Spleen (tissue), 11 donors: ENCODE measurements at regions not wholly inside any gene's neighbourhood (a gene's known extent, or its start where the extent isn't known, plus 50 kb on each side); places are given as distances from the start of the nearest gene placed in this dataset.

Source experiments
- DNase-seq: peaks from one replicate; pipeline ENCODE4 v3.0.0-alpha.2; 2020
- H3K27ac ChIP-seq, 8 donors: fragments of 200-600 bp; sonication (generic) in 7 of 8; 1 replicate in 4 of 8; 2 replicates in 4 of 8; pipeline versions ENCODE4 v1.5.0 to v1.8.0; 2016 to 2021; ENCODE audit warnings: inconsistent platforms in 4 of 8, mild to moderate bottlenecking in 4 of 8, moderate library complexity in 1 of 8
- H3K27me3 ChIP-seq, 7 donors: fragments of 200-600 bp; sonication (generic) in 6 of 7; replicated peaks in 1 of 7; 1 replicate in 4 of 7; 2 replicates in 3 of 7; pipeline versions ENCODE4 v1.5.0 to v1.8.0; 2016 to 2021; ENCODE audit warnings: inconsistent platforms in 3 of 7, mild to moderate bottlenecking in 1 of 7
- H3K36me3 ChIP-seq, 6 donors: fragments of 200-600 bp; sonication (generic) in 5 of 6; 1 replicate in 4 of 6; 2 replicates in 2 of 6; pipeline versions ENCODE4 v1.5.0 to v1.8.0; 2016 to 2021; ENCODE audit warnings: inconsistent platforms in 2 of 6
- H3K4me1 ChIP-seq, 6 donors: fragments of 200-600 bp; sonication (generic) in 5 of 6; 1 replicate in 3 of 6; 2 replicates in 3 of 6; pipeline versions ENCODE4 v1.5.0 to v1.8.0; 2016 to 2021; ENCODE audit warnings: inconsistent platforms in 3 of 6
- H3K4me3 ChIP-seq, 8 donors: fragments of 200-600 bp; sonication (generic) in 7 of 8; 1 replicate in 4 of 8; 2 replicates in 4 of 8; pipeline versions ENCODE4 v1.5.0 to v1.8.0; 2016 to 2021; ENCODE audit warnings: inconsistent platforms in 4 of 8, mild to moderate bottlenecking in 4 of 8, moderate library complexity in 2 of 8
- H3K9me3 ChIP-seq, 8 donors: fragments of 200-600 bp; sonication (generic) in 7 of 8; 1 replicate in 4 of 8; 2 replicates in 4 of 8; pipeline versions ENCODE4 v1.5.0 to v1.8.0; 2016 to 2021; ENCODE audit warnings: inconsistent platforms in 4 of 8
- CTCF ChIP-seq, 11 experiments: fragments of 200-600 bp in 7 of 11; fragments of 450-650 bp in 4 of 11; sonication (generic) in 4 of 11; IDR thresholded peaks in 8 of 11; conservative IDR thresholded peaks in 3 of 11; 1 replicate in 7 of 11; 2 replicates in 4 of 11; pipeline versions ENCODE4 v1.4.0 to v1.8.0; 2016 to 2021; ENCODE audit warnings: antibody characterized with exemption in 11 of 11, inconsistent platforms in 4 of 11, mild to moderate bottlenecking in 1 of 11
- POLR2A ChIP-seq, 3 donors: fragments of 450-650 bp; IDR thresholded peaks; one replicate each; pipeline ENCODE4 v1.5.1; 2017; ENCODE audit warnings: antibody characterized with exemption in 3 of 3, mild to moderate bottlenecking in 1 of 3
- POLR2AphosphoS5 ChIP-seq, 3 donors: sonication (generic); formaldehyde crosslinking; IDR thresholded peaks; one replicate each; pipeline ENCODE4 v1.5.1; 2017; ENCODE audit warnings: antibody characterized with exemption in 3 of 3
- WGBS, 5 donors: extraction: QIAGEN DNeasy Blood & Tissue Kit in 3 of 5; methylation state at CpG; one replicate each; pipeline versions ENCODE4 v1.1.5 to v1.1.7; 2013 to 2018; 5-methylcytosine and 5-hydroxymethylcytosine counted together
- intact Hi-C: fragments of 100-400 bp; cut with DNase I; formaldehyde crosslinking; loops from one replicate; pipeline ENCODE4 v1.15.0; 2023; ENCODE audit warnings: low total_unique reads
- donor health status: healthy with polysubstance abuse.
- donor health status: DM: no; HTN: no; CAD: no; lungs with moderate emphysema.
- donor health status: DM: no; HTN: no; CAD: no.
- donor health status: Bipolar disorder and iron deficiency.
- donor health status: healthy.
- donor health status: DM: no; HTN: no; CAD: no.
- donor health status: DM: yes; HTN: yes; CAD: no.

GRCh38 chr14:78071016-78071549 is 99.1 kb upstream of the NRXN3 start:
- no peak overlapping the region for H3K4me3 ChIP-seq
- no peaks in the 10 kb centered on the region for H3K4me1 ChIP-seq
- intact Hi-C loops = no loop called here
- WGBS, 5 donors = 65 to 83% (median 70%) methylated on average over 3 of the region's 3 CpGs
- H3K36me3 ChIP-seq = no peaks in the 10 kb centered on the region
- DNase-seq = no peak
- TF ChIP-seq POLR2AphosphoS5 (IDR thresholded peaks at IDR 0.05) (no peak), POLR2A (IDR thresholded peaks at IDR 0.05) (no peak), CTCF (IDR thresholded peaks at IDR 0.05 in 8 of 11, conservative IDR thresholded peaks at IDR 0.05 in 3 of 11) (no peak)
- H3K27me3 ChIP-seq = no peaks in the 10 kb centered on the region
- no peaks in the 10 kb centered on the region for H3K9me3 ChIP-seq
- H3K27ac ChIP-seq = no peak overlapping the region

GRCh38 chr14:78073028-78073427 is 97.1 kb upstream of the NRXN3 start:
- H3K9me3 ChIP-seq = no peaks in the 10 kb centered on the region
- no peaks in the 10 kb centered on the region for H3K27me3 ChIP-seq
- intact Hi-C loops = no loop called here
- no peaks in the 10 kb centered on the region for H3K4me1 ChIP-seq
- 67 to 76% (median 74%) methylated on average over 5 of the region's 5 CpGs for WGBS, 5 donors
- DNase-seq = no peak
- no peak overlapping the region for H3K4me3 ChIP-seq
- no peaks in the 10 kb centered on the region for H3K36me3 ChIP-seq
- TF ChIP-seq POLR2A (IDR thresholded peaks at IDR 0.05) (no peak), CTCF (IDR thresholded peaks at IDR 0.05 in 8 of 11, conservative IDR thresholded peaks at IDR 0.05 in 3 of 11) (no peak), POLR2AphosphoS5 (IDR thresholded peaks at IDR 0.05) (no peak)
- no peak overlapping the region for H3K27ac ChIP-seq

GRCh38 chr14:78074561-78074960 is 95.6 kb upstream of the NRXN3 start:
- WGBS, 5 donors = 48 to 75% (median 71%) methylated on average over 5 of the region's 5 CpGs
- Histone ChIP-seq H3K36me3 (no peaks in the 10 kb centered on the region), H3K27ac (no peak overlapping the region), H3K4me1 (no peaks in the 10 kb centered on the region), H3K4me3 (no peak overlapping the region), H3K9me3 (no peaks in the 10 kb centered on the region), H3K27me3 (no peaks in the 10 kb centered on the region)
- DNase-seq = no peak
- TF ChIP-seq CTCF (IDR thresholded peaks at IDR 0.05 in 8 of 11, conservative IDR thresholded peaks at IDR 0.05 in 3 of 11) (no peak), POLR2AphosphoS5 (IDR thresholded peaks at IDR 0.05) (no peak), POLR2A (IDR thresholded peaks at IDR 0.05) (no peak)
- intact Hi-C loops = no loop called here

GRCh38 chr14:78075033-78075432 is 95.1 kb upstream of the NRXN3 start:
- Histone ChIP-seq H3K4me3 (no peak overlapping the region), H3K9me3 (no peaks in the 10 kb centered on the region), H3K27ac (no peak overlapping the region), H3K36me3 (no peaks in the 10 kb centered on the region), H3K4me1 (no peaks in the 10 kb centered on the region), H3K27me3 (no peaks in the 10 kb centered on the region)
- intact Hi-C loops = no loop called here
- DNase-seq = no peak
- WGBS, 5 donors = 63 to 94% (median 77%) methylated on average over 3 to 4 of the region's 4 CpGs
- TF ChIP-seq POLR2AphosphoS5 (IDR thresholded peaks at IDR 0.05) = no peak
- TF ChIP-seq CTCF (IDR thresholded peaks at IDR 0.05 in 8 of 11, conservative IDR thresholded peaks at IDR 0.05 in 3 of 11) = no peak
- no peak for TF ChIP-seq POLR2A (IDR thresholded peaks at IDR 0.05)
